Stimulated activated CD4-positive, alpha-beta T cell treated with anti-CD3 and anti-CD28 coated beads, Interleukin-1b, Interleukin-23, amount 100 ng/mL, for 48 hours (primary cell): ENCODE measurements at regions not wholly inside any gene's neighbourhood (a gene's known extent, or its start where the extent isn't known, plus 50 kb on each side); places are given as distances from the start of the nearest gene placed in this dataset.
"Not testable (repeated sequence)": the region's sequence is repeated elsewhere in the genome, so short reads cannot be mapped to it uniquely, and the experiment has no call there.

ENCODE experiments used
- DNase-seq: peaks from one replicate; pipeline ENCODE4 v3.0.0-alpha.2; 2020

DNA sequence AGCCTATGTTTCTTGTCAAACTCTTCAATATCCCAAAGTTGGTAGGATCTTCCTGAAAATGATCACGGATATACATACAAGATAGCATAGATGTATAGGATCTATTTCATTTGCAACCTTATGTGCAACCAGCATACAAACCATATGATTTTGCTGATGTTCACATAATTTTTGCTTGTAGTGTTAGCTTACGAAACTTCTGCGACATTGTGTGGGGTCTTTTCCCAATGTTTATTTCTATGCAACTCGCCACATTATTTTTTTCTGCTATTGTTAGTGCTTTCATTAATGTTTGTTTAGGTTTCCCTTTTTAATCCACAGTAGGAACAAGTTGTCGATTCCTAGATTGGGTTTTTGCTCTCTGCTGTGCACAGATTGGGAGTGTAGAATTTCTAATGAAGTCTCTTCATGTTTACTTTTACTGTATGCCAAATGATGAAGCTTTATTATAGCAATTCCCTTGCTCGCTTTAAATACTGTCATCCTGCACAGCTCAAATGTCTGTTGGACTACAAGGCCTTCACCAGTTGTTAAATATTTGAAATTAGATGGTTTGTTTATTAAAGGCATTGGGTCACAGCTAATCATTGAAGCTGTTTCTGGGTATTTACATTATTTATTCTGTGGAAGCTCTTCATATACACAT, 257.6 kb upstream of the PCDH7 start:
- DNase-seq: no peak

DNA sequence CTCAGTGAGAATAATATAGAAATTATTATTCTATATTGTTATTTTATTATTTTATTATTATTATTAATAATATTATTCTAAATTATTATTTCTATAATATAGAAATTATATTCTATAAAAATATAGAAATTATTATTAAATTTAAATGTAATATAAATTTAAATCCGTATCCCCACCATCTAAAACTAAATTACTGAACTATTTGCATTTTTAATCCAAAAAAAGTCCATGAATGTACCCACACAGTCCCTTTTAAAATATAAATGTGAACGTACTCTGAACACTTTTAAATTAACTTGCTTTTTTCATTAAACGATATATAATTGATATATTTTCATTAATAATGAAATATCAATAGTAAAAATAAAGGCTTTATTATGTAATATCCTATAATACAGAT, 248.3 kb upstream of the PCDH7 start:
- no peak for DNase-seq

DNA sequence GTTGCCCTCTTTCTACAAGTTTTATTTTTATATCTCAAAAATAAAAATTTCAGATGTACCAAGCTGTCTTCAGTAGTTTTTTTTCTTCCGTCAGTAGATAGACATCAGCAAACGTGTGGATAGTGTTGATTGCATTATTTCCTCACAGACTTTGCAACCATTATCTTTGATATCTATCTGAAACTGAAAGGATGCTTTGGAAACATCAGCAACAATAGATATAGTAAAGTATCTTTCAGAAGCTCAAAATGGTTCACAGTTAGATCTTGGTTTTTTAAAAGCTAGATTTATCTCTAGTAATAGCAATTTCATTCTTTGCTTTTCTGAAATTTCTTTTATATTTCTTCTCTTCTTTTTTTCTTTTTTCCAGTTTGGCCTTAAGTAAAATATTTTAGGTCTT, 246.9 kb upstream of the PCDH7 start:
- DNase-seq: no peak

DNA sequence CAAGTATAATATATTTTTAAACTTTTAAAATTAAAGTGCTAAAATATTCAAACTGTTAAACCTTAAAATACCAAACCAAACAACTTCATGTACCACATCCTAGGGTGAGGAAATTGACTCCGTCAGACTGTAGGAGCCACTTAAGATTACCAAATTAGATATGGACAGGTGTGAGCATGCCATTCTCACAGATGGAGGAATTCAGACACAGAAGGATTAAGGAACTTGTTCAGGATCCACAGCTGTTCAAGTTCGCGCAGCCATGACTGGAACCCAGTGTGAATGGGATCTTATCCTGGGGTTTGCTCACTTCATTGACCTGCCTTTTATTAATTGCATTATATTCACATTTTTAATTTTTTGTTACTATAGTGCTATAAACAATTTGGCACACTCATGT, 224.9 kb upstream of the PCDH7 start:
- DNase-seq: no peak

- no peak for DNase-seq
Observed at GRCh38 chr4:30495651-30496310, 224.4 kb upstream of the PCDH7 start.

- no peak for DNase-seq
Observed at GRCh38 chr4:30511751-30512150, 208.4 kb upstream of the PCDH7 start.

DNA sequence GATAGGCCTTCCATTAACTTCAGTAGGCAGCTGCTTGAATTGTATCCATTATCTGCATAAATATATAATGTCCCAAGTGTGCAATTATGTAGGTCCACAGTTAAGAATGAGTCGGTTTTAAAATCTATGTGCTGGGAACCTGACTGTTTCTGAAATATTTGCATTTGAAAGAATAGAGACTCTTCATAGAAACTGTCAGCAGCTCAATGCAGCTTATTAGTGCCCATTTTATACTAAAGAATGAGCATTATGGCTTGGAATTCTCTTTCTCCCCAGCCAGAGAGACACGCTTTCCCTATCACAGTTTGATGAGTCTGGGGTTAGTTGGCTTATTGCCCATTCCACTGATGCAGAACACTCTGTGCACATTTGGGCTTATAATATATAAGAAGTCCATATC, 202.0 kb upstream of the PCDH7 start:
- no peak for DNase-seq

DNA sequence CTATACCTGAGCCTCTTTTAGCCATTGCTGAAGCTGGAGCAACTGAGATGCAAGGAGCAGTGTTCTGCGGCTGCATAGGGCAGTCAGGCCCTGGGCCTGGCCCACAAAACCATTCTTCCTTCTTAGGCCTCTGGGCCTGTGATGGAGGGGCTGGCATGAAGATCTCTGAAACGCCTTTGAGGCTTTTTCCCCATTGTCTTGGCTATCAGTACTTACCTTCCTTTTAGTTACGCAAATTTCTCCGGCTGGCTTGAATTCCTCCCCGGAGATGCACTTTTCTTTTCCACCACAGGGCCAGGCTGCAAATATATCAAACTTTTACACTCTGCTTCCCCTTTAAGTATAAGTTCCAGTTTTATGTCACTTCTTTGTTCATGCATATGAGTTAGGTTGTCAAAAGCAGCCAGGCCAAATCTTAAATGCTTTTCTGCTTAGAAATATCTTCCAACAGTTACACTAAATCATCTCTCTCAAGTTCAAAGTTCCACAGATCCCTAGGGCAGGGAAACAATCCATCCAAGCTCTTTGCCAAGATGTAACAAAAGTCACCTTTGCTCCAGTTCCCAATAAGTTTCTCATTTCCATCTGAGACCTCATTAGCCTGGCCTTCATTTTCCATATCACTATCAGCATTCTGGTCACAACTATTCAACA, 194.4 kb upstream of the PCDH7 start:
- no peak for DNase-seq

DNA sequence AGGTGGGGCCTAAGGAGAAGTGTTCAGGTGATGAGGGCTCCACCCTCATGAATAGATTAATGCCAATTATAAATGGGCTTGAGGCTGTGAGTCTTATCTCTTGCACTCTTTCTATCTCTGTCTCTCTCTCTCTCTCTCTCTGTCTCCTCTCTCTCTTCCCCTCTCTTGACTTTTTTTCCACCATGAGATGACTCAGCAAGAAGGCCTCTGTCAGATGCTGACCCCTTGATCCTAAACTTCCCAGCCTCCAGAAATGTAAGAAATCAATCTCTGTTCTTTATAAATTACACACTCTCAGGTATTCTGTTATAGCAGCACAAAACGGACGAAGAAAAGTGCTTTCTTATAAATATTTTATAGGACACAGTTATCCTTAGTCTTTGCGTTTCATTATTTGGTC, 184.9 kb upstream of the PCDH7 start:
- DNase-seq: no peak

- no peak for DNase-seq
Observed at GRCh38 chr4:30536231-30536630, 183.9 kb upstream of the PCDH7 start.

DNA sequence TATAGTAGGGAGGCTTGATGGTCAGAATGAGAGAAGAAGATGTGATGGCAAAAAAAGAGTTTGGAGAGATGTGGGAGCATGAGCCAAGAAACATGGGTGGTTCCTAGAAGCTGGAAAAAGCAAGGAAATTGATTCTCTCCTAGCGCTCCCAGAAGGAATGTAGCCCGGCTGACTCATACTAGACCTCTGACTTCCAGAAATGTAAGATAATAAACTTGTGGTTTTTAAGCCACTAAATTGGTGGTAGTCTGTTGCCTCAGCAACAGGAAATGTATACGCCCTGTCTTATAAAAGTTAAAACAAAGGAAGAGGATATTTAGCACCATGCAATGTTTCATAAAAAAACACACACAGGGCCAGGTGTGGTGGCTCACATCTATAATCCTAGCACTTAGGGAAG, 182.7 kb upstream of the PCDH7 start:
- DNase-seq: no peak

DNA sequence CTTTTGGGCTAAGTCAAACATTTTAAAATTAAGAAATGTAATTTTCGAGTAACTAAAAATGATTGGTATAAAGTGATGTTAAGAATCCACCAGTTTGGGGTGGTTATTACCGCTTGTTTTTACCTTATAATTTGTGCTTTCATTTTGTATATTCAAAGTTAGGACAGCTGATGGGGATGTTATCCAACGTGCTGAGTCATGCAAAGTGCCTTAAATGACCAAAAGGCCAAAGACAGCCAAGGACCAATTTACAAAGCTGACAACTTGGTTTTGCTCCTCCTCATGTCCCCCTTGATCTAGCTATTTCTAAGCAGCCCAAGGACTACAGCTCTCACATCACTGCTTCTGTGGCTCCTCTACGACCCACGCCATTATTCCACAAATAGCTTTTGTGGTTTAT, 181.4 kb upstream of the PCDH7 start:
- no peak for DNase-seq

- DNase-seq: no peak
Observed at GRCh38 chr4:30543057-30543456, 177.1 kb upstream of the PCDH7 start.

- DNase-seq: no peak
Observed at GRCh38 chr4:30553151-30553550, 167.0 kb upstream of the PCDH7 start.

- no peak for DNase-seq
Observed at GRCh38 chr4:30553706-30554105, 166.5 kb upstream of the PCDH7 start.

DNA sequence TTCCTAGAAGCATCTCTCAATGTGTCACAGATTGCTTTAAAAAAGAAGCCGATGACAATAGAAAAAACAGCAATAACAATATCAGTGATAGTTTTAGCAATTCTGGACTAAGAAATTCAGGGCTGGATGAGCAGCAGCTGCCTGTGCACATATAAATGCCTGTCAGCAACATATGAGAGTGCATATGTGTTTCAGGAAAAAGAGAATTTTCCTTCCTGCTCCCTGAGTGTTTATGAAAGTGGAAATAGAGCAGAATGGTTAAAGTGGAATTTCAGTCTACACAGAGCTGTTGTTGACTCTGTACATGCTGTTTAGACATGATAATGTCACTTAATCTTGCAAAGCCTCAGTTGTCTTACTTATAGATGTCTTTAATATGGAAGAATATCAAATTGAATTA, 164.4 kb upstream of the PCDH7 start:
- no peak for DNase-seq

DNA sequence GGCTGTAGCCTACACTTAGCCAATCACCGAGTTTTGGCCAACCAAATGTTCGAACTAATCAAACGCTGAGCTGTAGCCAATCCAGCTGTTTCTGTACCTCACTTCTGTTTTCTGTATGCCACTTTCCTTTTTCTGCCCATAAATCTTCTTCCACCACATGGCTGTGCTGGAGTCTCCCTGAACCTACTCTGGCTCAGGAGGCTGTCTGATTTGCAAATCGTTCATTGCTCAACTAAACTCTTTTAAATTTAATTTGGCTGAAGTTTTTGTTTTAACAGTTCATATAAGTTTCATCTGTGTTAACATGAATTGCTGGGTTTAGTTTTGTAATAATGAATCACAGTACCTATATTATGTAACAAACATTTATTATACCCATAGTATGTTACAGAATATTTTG, 160.7 kb upstream of the PCDH7 start:
- DNase-seq: no peak

DNA sequence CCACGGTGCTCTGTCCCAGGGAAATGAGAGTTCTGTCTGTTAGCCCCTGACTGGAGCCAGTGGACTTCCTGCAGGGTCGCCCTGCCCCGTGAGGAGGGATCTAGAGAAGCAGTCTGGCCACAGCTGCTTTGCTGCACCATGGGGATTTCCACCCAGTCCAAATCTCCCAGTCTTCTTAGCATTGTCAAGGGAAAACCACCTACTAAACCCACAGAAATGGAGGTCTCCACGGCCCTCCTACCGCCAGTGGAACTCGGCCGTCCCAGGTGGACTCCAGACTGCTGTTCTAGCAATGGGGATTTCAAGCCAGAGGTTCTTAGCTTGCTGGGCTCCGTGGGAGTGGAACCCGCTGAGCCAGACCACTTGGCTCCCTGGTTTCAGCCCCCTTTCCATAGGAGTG, 133.3 kb upstream of the PCDH7 start:
- DNase-seq: no peak

DNA sequence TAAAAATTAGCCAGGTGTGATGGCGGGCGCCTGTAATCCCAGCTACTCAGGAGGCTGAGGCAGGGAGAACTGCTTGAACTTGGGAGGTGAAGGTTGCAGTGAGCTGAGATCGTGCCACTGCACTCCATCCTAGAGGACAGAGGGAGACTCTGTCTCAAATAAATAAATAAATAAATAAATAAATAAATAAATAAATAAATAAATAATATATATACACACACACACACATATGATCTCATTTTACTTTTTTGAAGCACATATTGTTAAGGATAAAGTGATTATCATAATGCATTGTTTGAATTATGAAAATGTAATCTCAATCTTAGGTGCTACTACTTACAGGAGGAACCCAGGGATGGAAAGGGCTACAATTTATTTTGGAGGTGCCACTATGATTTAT, 130.5 kb upstream of the PCDH7 start:
- DNase-seq: not testable (repeated sequence)

DNA sequence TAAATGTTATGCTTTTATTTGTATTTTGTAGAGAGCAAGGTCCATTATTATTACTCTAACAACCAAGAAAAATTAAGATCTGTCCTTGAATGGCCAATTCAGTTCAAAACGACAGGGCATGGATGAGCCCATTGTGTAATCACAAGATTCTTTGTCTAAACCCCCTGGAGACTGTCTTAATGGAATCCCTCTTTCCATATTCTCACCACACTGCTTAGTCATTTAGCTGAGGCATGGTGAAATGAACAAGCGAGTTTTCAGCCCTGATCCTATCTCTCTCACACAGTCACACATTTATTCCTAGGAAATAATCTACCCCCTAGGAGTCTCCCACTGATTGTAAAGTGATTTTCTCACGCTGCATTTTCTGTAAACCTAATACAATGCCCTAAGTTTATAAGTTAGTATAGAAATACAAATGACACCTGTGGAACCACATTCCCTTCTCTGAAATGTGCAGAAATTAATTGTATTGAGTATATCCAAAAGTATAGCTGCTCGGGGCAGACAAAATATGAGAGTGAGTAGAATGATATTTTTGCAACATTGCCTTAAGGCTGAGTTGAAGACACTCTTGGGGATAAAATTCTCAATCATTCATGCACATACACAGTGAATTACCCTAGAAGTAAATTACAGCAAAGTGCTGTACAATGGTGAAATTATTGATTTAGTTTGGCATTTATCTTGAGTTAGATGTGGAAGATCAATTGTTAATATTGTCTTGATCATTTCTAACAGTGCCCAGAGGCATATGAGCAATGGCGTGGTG, 119.7 kb upstream of the PCDH7 start:
- no peak for DNase-seq

- no peak for DNase-seq
Observed at GRCh38 chr4:30601070-30601865, 118.9 kb upstream of the PCDH7 start.

GRCh38 chr4:30605616-30606190, 114.5 kb upstream of the PCDH7 start:
- no peak for DNase-seq

GRCh38 chr4:30610361-30610760, 109.8 kb upstream of the PCDH7 start:
- DNase-seq: no peak
